Thoracic aorta (tissue), 2 donors: ENCODE measurements at regions not wholly inside any gene's neighbourhood (a gene's known extent, or its start where the extent isn't known, plus 50 kb on each side); places are given as distances from the start of the nearest gene placed in this dataset.

Experiments used
- ATAC-seq: fragments of 150-250 bp; one replicate; pipeline ENCODE4 v1.8.0; 2017; ENCODE audit warnings: low read depth; ENCODE audit not compliant: insufficient number of reproducible peaks, low FRiP score
- DNase-seq: peaks from one replicate; pipeline ENCODE4 v3.0.0-alpha.2; 2020; ENCODE audit warnings: low spot score
- H3K27ac ChIP-seq, 2 donors: fragments of 200-600 bp; sonication (generic); 1 replicate in 1 of 2; 2 replicates in 1 of 2; pipeline ENCODE4 v1.5.1; 2016; ENCODE audit warnings: mild to moderate bottlenecking in 2 of 2, moderate library complexity in 2 of 2
- H3K27me3 ChIP-seq: fragments of 200-600 bp; sonication (generic); replicated peaks from 2 replicates; pipeline ENCODE4 v1.6.0; 2016; ENCODE audit warnings: mild to moderate bottlenecking; ENCODE audit not compliant: insufficient read depth
- H3K36me3 ChIP-seq: fragments of 200-600 bp; sonication (generic); one replicate; pipeline ENCODE4 v1.5.1; 2016
- H3K4me1 ChIP-seq, 2 donors: fragments of 200-600 bp; sonication (generic); 1 replicate in 1 of 2; 2 replicates in 1 of 2; pipeline versions ENCODE4 v1.5.1 to v1.6.0; 2016; ENCODE audit warnings: low read depth in 2 of 2, mild to moderate bottlenecking in 1 of 2; ENCODE audit not compliant: control insufficient read depth in 1 of 2
- H3K4me3 ChIP-seq: fragments of 200-600 bp; sonication (generic); 2 replicates; pipeline ENCODE4 v1.5.1; 2016; ENCODE audit warnings: mild to moderate bottlenecking
- H3K9me3 ChIP-seq: fragments of 200-600 bp; sonication (generic); 2 replicates; pipeline ENCODE4 v1.5.1; 2016
- CTCF ChIP-seq: fragments of 200-600 bp; sonication (generic); IDR thresholded peaks from one replicate; pipeline ENCODE4 v1.5.1; 2019; ENCODE audit warnings: antibody characterized with exemption

GRCh38 chr2:120930864-120931263 is 195.2 kb downstream of the GLI2 start:
- H3K36me3 ChIP-seq, result no peaks in the 10 kb centered on the region
- no peak overlapping the region for H3K27ac ChIP-seq
- peaks cover 8 to 35% of the 10 kb centered on the region in 2 donors for H3K4me1 ChIP-seq
- ATAC-seq (no peak), DNase-seq (no peak)
- no peaks in the 10 kb centered on the region for H3K27me3 ChIP-seq
- H3K9me3 ChIP-seq, result no peaks in the 10 kb centered on the region
- H3K4me3 ChIP-seq, result no peak overlapping the region
- no peak for TF ChIP-seq CTCF

GRCh38 chr2:120932472-120932871 is 196.8 kb downstream of the GLI2 start:
- ATAC-seq (no peak), DNase-seq (no peak)
- Histone ChIP-seq H3K27ac (peak overlapping the region in 1 of 2 donors; percentile 27), H3K27me3 (no peaks in the 10 kb centered on the region), H3K4me1 (peaks cover 15 to 51% of the 10 kb centered on the region in 2 donors), H3K4me3 (no peak overlapping the region), H3K36me3 (no peaks in the 10 kb centered on the region), H3K9me3 (no peaks in the 10 kb centered on the region)
- no peak for TF ChIP-seq CTCF

DNA sequence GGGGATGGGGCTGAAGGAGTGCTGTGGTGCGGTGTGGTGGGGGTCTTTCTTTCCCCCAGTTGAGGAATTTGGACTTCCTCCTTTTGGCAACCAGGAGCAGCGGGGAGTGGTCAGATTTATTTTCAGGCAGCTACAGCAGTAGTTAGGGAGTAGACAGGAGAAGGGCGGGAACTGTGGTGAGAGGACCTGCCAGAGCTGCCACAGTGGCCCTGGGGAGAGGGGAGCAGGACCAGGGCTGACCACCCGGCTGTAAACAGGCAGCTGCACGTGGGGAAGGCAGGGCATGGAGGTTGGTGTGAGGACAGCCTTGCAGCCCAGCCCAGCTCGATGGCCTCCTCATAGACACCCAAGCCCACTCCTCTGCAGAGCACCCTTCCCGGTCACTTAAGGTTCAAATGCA is 197.2 kb downstream of the GLI2 start:
- Histone ChIP-seq H3K9me3 (no peaks in the 10 kb centered on the region), H3K4me3 (no peak overlapping the region), H3K27me3 (no peaks in the 10 kb centered on the region), H3K36me3 (no peaks in the 10 kb centered on the region), H3K4me1 (peaks cover 17 to 55% of the 10 kb centered on the region in 2 donors), H3K27ac (peak overlapping the region in 1 of 2 donors; percentile 27)
- DNase-seq, result no peak
- ATAC-seq, result no peak
- TF ChIP-seq CTCF, result no peak

GRCh38 chr2:120933693-120934573 is 198.3 kb downstream of the GLI2 start:
- no peak overlapping the region for H3K27ac ChIP-seq
- no peaks in the 10 kb centered on the region for H3K36me3 ChIP-seq
- no peak for ATAC-seq

More at GRCh38 chr2:120933693-120934573, 198.3 kb downstream of the GLI2 start:
- no peak for TF ChIP-seq CTCF
- Histone ChIP-seq H3K4me3 (no peak overlapping the region), H3K27me3 (no peaks in the 10 kb centered on the region), H3K4me1 (peaks cover 24 to 66% of the 10 kb centered on the region in 2 donors), H3K9me3 (no peaks in the 10 kb centered on the region)
- no peak for DNase-seq
